HEK293 (cell line): ENCODE measurements at regions not wholly inside any gene's neighbourhood (a gene's known extent, or its start where the extent isn't known, plus 50 kb on each side); places are given as distances from the start of the nearest gene placed in this dataset.
"Not testable (repeated sequence)": the region's sequence is repeated elsewhere in the genome, so short reads cannot be mapped to it uniquely, and the experiment has no call there.

Experiments used
- CTCF ChIA-PET: fragments of 350-600 bp; formaldehyde crosslinking; extraction: SDS; loops from one replicate; lab custom pipeline; 2021; ENCODE audit warnings: antibody characterized with exemption; lab: Yijun Ruan, JAX
- POLR2A ChIA-PET: fragments of 300-600 bp; formaldehyde crosslinking; extraction: SDS; loops from one replicate; lab custom pipeline; 2020; ENCODE audit warnings: antibody characterized with exemption, inconsistent platforms; lab: Yijun Ruan, JAX
- H3K27ac ChIP-seq: fragments of 200-500 bp; sonication (Bioruptor generic); 2 replicates; pipeline ENCODE4 v1.5.1; 2014; ENCODE audit warnings: low read depth, low read length, control low read depth, inconsistent platforms; ENCODE audit errors: extremely low read depth
- H3K36me3 ChIP-seq, 2 experiments: fragments of 200-500 bp in 1 of 2; sonication (Bioruptor generic) in 1 of 2; 1 replicate in 1 of 2; 2 replicates in 1 of 2; pipeline ENCODE4 v1.5.1; 2014 to 2017; ENCODE audit warnings: inconsistent platforms in 2 of 2, low read length in 2 of 2; ENCODE audit not compliant: control insufficient read depth in 2 of 2, insufficient read depth in 1 of 2
- H3K4me1 ChIP-seq: fragments of 200-500 bp; sonication (Bioruptor generic); 2 replicates; pipeline ENCODE4 v1.5.1; 2014; ENCODE audit warnings: mild to moderate bottlenecking, low read length, inconsistent platforms; ENCODE audit not compliant: control insufficient read depth, insufficient read depth
- H3K4me3 ChIP-seq: 2 replicates; pipeline ENCODE4 v1.5.1; 2011; ENCODE audit warnings: low read depth, mild to moderate bottlenecking, control low read depth, low read length, moderate library complexity
- H3K9me3 ChIP-seq: fragments of 200-500 bp; sonication (Bioruptor generic); 2 replicates; pipeline ENCODE4 v1.5.1; 2014; ENCODE audit warnings: low read depth, low read length, inconsistent platforms; ENCODE audit not compliant: control insufficient read depth, insufficient read depth
- KLF16 ChIP-seq: fragments of 450-650 bp; formaldehyde crosslinking; IDR thresholded peaks from 2 replicates; pipeline ENCODE4 v1.5.1; 2017; ENCODE audit warnings: missing biosample characterization, missing genetic modification characterization
- KLF17 ChIP-seq: fragments of 450-650 bp; formaldehyde crosslinking; IDR thresholded peaks from 2 replicates; pipeline ENCODE4 v1.5.1; 2016; ENCODE audit warnings: missing biosample characterization, missing genetic modification characterization
- MYNN ChIP-seq: fragments of 450-650 bp; formaldehyde crosslinking; IDR thresholded peaks from 2 replicates; pipeline ENCODE4 v1.5.1; 2016; ENCODE audit warnings: missing biosample characterization, missing genetic modification characterization, borderline replicate concordance
- PRDM1 ChIP-seq: fragments of 450-650 bp; formaldehyde crosslinking; IDR thresholded peaks from 2 replicates; pipeline ENCODE4; 2016; ENCODE audit warnings: missing biosample characterization, missing genetic modification characterization
- REPIN1 ChIP-seq: fragments of 450-650 bp; formaldehyde crosslinking; IDR thresholded peaks from 2 replicates; pipeline ENCODE4 v1.5.1; 2017; ENCODE audit warnings: missing biosample characterization, missing genetic modification characterization, low read depth
- ZBTB26 ChIP-seq: fragments of 450-650 bp; formaldehyde crosslinking; optimal IDR thresholded peaks from 2 replicates; pipeline ENCODE3; 2016; ENCODE audit warnings: missing biosample characterization, mild to moderate bottlenecking, missing genetic modification characterization
- ZNF114 ChIP-seq: fragments of 450-650 bp; formaldehyde crosslinking; IDR thresholded peaks from 2 replicates; pipeline ENCODE4 v1.5.0; 2017; ENCODE audit warnings: missing biosample characterization, missing genetic modification characterization
- ZNF175 ChIP-seq: fragments of 450-650 bp; formaldehyde crosslinking; IDR thresholded peaks from 2 replicates; pipeline ENCODE4 v1.5.1; 2016; ENCODE audit warnings: missing biosample characterization, missing genetic modification characterization
- ZNF341 ChIP-seq: fragments of 450-650 bp; formaldehyde crosslinking; IDR thresholded peaks from 2 replicates; pipeline ENCODE4; 2016; ENCODE audit warnings: low read depth, missing biosample characterization, missing genetic modification characterization
- ZNF350 ChIP-seq: fragments of 450-650 bp; formaldehyde crosslinking; IDR thresholded peaks from 2 replicates; pipeline ENCODE4 v1.5.0; 2017; ENCODE audit warnings: missing biosample characterization, mild to moderate bottlenecking, missing genetic modification characterization
- ZNF354C ChIP-seq: fragments of 450-650 bp; formaldehyde crosslinking; IDR thresholded peaks from 2 replicates; pipeline ENCODE4 v1.5.1; 2016; ENCODE audit warnings: missing biosample characterization, missing genetic modification characterization, low read depth, borderline replicate concordance
- ZNF404 ChIP-seq: fragments of 450-650 bp; formaldehyde crosslinking; IDR thresholded peaks from 2 replicates; pipeline ENCODE4 v1.5.1; 2017; ENCODE audit warnings: missing biosample characterization, missing genetic modification characterization
- ZNF548 ChIP-seq: fragments of 450-650 bp; formaldehyde crosslinking; IDR thresholded peaks from 2 replicates; pipeline ENCODE4 v1.5.1; 2016; ENCODE audit warnings: missing biosample characterization, missing genetic modification characterization
- ZNF596 ChIP-seq: fragments of 450-650 bp; IDR thresholded peaks from 2 replicates; pipeline ENCODE4 v1.5.0; 2018; ENCODE audit warnings: missing biosample characterization, mild to moderate bottlenecking, missing genetic modification characterization, moderate library complexity
- ZNF660 ChIP-seq: fragments of 450-650 bp; IDR thresholded peaks from 2 replicates; pipeline ENCODE4 v1.5.1; 2018; ENCODE audit warnings: missing biosample characterization, mild to moderate bottlenecking, missing genetic modification characterization
- ZNF670 ChIP-seq: fragments of 450-650 bp; formaldehyde crosslinking; IDR thresholded peaks from 2 replicates; pipeline ENCODE4 v1.5.1; 2016; ENCODE audit warnings: missing biosample characterization, missing genetic modification characterization, low read depth
- ZNF747 ChIP-seq: fragments of 450-650 bp; formaldehyde crosslinking; IDR thresholded peaks from 2 replicates; pipeline ENCODE4 v1.5.1; 2016; ENCODE audit warnings: missing biosample characterization, missing genetic modification characterization
- ZSCAN30 ChIP-seq: fragments of 450-650 bp; IDR thresholded peaks from 2 replicates; pipeline ENCODE4 v1.5.1; 2018; ENCODE audit warnings: missing biosample characterization, mild to moderate bottlenecking, missing genetic modification characterization, moderate library complexity
- TF ChIP-seq, protein P1 (sequence below): fragments of 450-650 bp; formaldehyde crosslinking; IDR thresholded peaks from 2 replicates; pipeline ENCODE4 v1.5.0; 2017; ENCODE audit warnings: missing biosample characterization, missing genetic modification characterization, borderline replicate concordance

GRCh38 chr2:189999661-190000060, 62.9 kb downstream of the MSTN start (continued):
- TF ChIP-seq ZNF747 (no peak), ZNF670 (no peak), ZBTB26 (no peak), REPIN1 (tag by site-specific recombination) (no peak), ZNF660 (tag by site-specific recombination) (no peak), ZSCAN30 (tag by site-specific recombination) (no peak), ZNF350 (tag by site-specific recombination) (no peak), KLF17 (no peak)
- TF ChIP-seq, all 188 proteins: peak for 0

- CTCF ChIA-PET, H3K27ac ChIP-seq, H3K36me3 ChIP-seq, H3K4me3 ChIP-seq, POLR2A ChIA-PET, H3K9me3 ChIP-seq, H3K4me1 ChIP-seq: not testable (repeated sequence)
Observed at GRCh38 chr2:189998665-189999064, 63.9 kb downstream of the MSTN start.

GRCh38 chr2:189997016-189997415, 65.5 kb downstream of the MSTN start:
- CTCF ChIA-PET, result interaction anchor here (0.7 to 0.9 kb wide), 3 partner anchors 14 to 53 kb away, joined by 3 to 4 read pairs (median 3); no protein-coding TSS in a partner anchor
- POLR2A ChIA-PET, result no interaction called here
- TF ChIP-seq, protein P1, sequence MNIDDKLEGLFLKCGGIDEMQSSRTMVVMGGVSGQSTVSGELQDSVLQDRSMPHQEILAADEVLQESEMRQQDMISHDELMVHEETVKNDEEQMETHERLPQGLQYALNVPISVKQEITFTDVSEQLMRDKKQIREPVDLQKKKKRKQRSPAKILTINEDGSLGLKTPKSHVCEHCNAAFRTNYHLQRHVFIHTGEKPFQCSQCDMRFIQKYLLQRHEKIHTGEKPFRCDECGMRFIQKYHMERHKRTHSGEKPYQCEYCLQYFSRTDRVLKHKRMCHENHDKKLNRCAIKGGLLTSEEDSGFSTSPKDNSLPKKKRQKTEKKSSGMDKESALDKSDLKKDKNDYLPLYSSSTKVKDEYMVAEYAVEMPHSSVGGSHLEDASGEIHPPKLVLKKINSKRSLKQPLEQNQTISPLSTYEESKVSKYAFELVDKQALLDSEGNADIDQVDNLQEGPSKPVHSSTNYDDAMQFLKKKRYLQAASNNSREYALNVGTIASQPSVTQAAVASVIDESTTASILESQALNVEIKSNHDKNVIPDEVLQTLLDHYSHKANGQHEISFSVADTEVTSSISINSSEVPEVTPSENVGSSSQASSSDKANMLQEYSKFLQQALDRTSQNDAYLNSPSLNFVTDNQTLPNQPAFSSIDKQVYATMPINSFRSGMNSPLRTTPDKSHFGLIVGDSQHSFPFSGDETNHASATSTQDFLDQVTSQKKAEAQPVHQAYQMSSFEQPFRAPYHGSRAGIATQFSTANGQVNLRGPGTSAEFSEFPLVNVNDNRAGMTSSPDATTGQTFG (tag by site-specific recombination), result no peak
- no peak for TF ChIP-seq ZNF341 (tag by site-specific recombination)
- no peak for TF ChIP-seq KLF16 (tag by site-specific recombination)
- TF ChIP-seq MYNN (tag by site-specific recombination), result no peak
- no peak for TF ChIP-seq ZNF114 (tag by site-specific recombination)
- TF ChIP-seq ZSCAN30 (tag by site-specific recombination), result no peak
- no peak for TF ChIP-seq ZNF404 (tag by site-specific recombination)
- TF ChIP-seq PRDM1 (tag by site-specific recombination), result no peak
- TF ChIP-seq ZNF354C, result no peak
- no peak for TF ChIP-seq ZNF596 (tag by site-specific recombination)
- TF ChIP-seq ZNF548, result no peak
- no peak for TF ChIP-seq ZNF175 (tag by site-specific recombination)
- TF ChIP-seq, all 188 proteins: peak for 0

More at GRCh38 chr2:189997016-189997415, 65.5 kb downstream of the MSTN start:
- no peak overlapping the region for H3K4me3 ChIP-seq
- H3K36me3 ChIP-seq, result no peaks in the 10 kb centered on the region
- no peak overlapping the region for H3K27ac ChIP-seq
- no peaks in the 10 kb centered on the region for H3K9me3 ChIP-seq
- H3K4me1 ChIP-seq, result no peaks in the 10 kb centered on the region
